GM21528 (cell line): ENCODE measurements at regions not wholly inside any gene's neighbourhood (a gene's known extent, or its start where the extent isn't known, plus 50 kb on each side); places are given as distances from the start of the nearest gene placed in this dataset.

ENCODE experiments used
- ATAC-seq: cut with Tn5 transposase; IDR thresholded peaks from one replicate; pipeline ENCODE4 v1.9.1; 2021; ENCODE audit warnings: mild to moderate bottlenecking, moderate library complexity; ENCODE audit not compliant: unreplicated experiment, low FRiP score

GRCh38 chr5:86869268-86869667 is 251.5 kb downstream of the COX7C start:
- no peak for ATAC-seq

- no peak for ATAC-seq
These were observed 257.8 kb downstream of the COX7C start for GRCh38 chr5:86875539-86875938.

GRCh38 chr5:86878250-86878649 is 260.5 kb downstream of the COX7C start:
- ATAC-seq = no peak

- no peak for ATAC-seq
These were observed 261.3 kb downstream of the COX7C start for GRCh38 chr5:86879086-86879485.

GRCh38 chr5:86880344-86880743 is 262.6 kb downstream of the COX7C start:
- no peak for ATAC-seq

- peak; percentile 90 for ATAC-seq
These were observed 263.2 kb downstream of the COX7C start for GRCh38 chr5:86880785-86881492.

- no peak for ATAC-seq
These were observed 263.9 kb downstream of the COX7C start for GRCh38 chr5:86881493-86882090.

- no peak for ATAC-seq
These were observed 266.9 kb downstream of the COX7C start for GRCh38 chr5:86884608-86885007.

- no peak for ATAC-seq
These were observed 267.3 kb downstream of the COX7C start for GRCh38 chr5:86885011-86885410.

- ATAC-seq = no peak
These were observed 267.9 kb downstream of the COX7C start for GRCh38 chr5:86885489-86886230.

GRCh38 chr5:86890375-86890774 is 272.6 kb downstream of the COX7C start:
- no peak for ATAC-seq

- ATAC-seq = no peak
These were observed 276.3 kb downstream of the COX7C start for GRCh38 chr5:86894056-86894455.

GRCh38 chr5:86896916-86897315 is 279.2 kb downstream of the COX7C start:
- no peak for ATAC-seq

- ATAC-seq = no peak
These were observed 291.9 kb downstream of the COX7C start for GRCh38 chr5:86909418-86910295.

GRCh38 chr5:86917117-86917579 is 299.4 kb downstream of the COX7C start:
- no peak for ATAC-seq

- ATAC-seq = no peak
These were observed 300.5 kb downstream of the COX7C start for GRCh38 chr5:86918246-86918645.

- ATAC-seq = no peak
These were observed 308.3 kb downstream of the COX7C start for GRCh38 chr5:86926033-86926432.

GRCh38 chr5:86929123-86929766 is 311.5 kb downstream of the COX7C start:
- ATAC-seq = no peak

- no peak for ATAC-seq
These were observed 315.9 kb upstream of the RASA1 start for GRCh38 chr5:86951761-86952160.

GRCh38 chr5:86964889-86965288 is 302.8 kb upstream of the RASA1 start:
- ATAC-seq = no peak
